Endothelial cell of umbilical vein (primary cell): ENCODE measurements at regions not wholly inside any gene's neighbourhood (a gene's known extent, or its start where the extent isn't known, plus 50 kb on each side); places are given as distances from the start of the nearest gene placed in this dataset.

Experiments used
- CTCF ChIP-seq, 2 donors: IDR thresholded peaks; 1 replicate in 1 of 2; 2 replicates in 1 of 2; pipeline ENCODE4 v1.5.1; 2011; ENCODE audit warnings: low read length in 2 of 2, mild to moderate bottlenecking in 2 of 2, moderate library complexity in 2 of 2, control low read depth in 1 of 2, inconsistent platforms in 1 of 2, low read depth in 1 of 2; ENCODE audit not compliant: insufficient read depth in 1 of 2; ENCODE audit errors: extremely low read depth in 1 of 2
- EZH2 ChIP-seq: IDR thresholded peaks from 2 replicates; pipeline ENCODE4 v1.6.1; 2012; ENCODE audit warnings: borderline replicate concordance, low read depth, mild to moderate bottlenecking, moderate library complexity, low read length, inconsistent platforms; ENCODE audit not compliant: severe bottlenecking
- GATA2 ChIP-seq: IDR thresholded peaks from 2 replicates; pipeline ENCODE4 v1.7.0; 2011; ENCODE audit warnings: low read depth, mild to moderate bottlenecking, moderate library complexity, mixed read lengths, low read length; ENCODE audit not compliant: insufficient read length, insufficient read depth
- JUN ChIP-seq: IDR thresholded peaks from 2 replicates; pipeline ENCODE4 v1.6.1; 2011; ENCODE audit warnings: borderline replicate concordance, low read depth; ENCODE audit not compliant: insufficient read length, insufficient read depth
- MYC ChIP-seq: IDR thresholded peaks from one replicate; pipeline ENCODE4 v1.6.1; 2011; ENCODE audit warnings: mild to moderate bottlenecking, low read depth, low read length
- POLR2A ChIP-seq: IDR thresholded peaks from 2 replicates; pipeline ENCODE4 v1.6.1; 2012; ENCODE audit warnings: low read depth, mild to moderate bottlenecking, control low read depth, low read length
- POLR2AphosphoS5 ChIP-seq: IDR thresholded peaks from 2 replicates; pipeline ENCODE4 v1.6.1; 2012; ENCODE audit warnings: low read depth, mild to moderate bottlenecking, control low read depth, low read length, moderate library complexity; ENCODE audit not compliant: insufficient read depth
- TF ChIP-seq, protein P1 (sequence below): IDR thresholded peaks from 2 replicates; pipeline ENCODE4 v1.6.1; 2011; ENCODE audit not compliant: insufficient read depth, insufficient read length

DNA sequence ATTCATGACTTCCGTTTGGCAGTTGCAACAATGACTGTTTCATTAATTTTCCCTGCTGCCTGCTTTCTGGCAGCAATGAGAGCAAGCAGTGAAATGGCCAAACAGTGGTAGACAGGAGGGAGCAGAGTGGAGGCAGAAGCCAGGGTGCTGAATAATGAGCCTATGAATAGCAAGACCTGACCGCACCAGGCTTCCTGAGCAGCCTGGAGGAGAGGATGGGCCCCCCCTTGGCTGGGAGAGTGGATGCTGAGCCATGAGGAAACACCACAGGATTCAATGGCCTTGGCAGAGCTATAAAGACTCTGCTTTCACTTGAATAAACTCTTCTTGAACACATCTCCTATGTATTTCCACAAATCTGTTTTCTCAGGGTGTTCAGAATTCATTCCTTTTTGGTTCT lies 68.1 kb upstream of the SNRPB2 start:
- TF ChIP-seq POLR2A (no peak), CTCF (IDR thresholded peaks at IDR 0.05; ENCODE audit: extremely low read depth in 1 of 2, insufficient read depth in 1 of 2, low read depth in 1 of 2, low read length in 2 of 2) (no peak), EZH2 (no peak), JUN (no peak), POLR2AphosphoS5 (no peak), GATA2 (no peak), MYC (no peak)
- TF ChIP-seq, protein P1, sequence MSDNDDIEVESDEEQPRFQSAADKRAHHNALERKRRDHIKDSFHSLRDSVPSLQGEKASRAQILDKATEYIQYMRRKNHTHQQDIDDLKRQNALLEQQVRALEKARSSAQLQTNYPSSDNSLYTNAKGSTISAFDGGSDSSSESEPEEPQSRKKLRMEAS, result no peak
